Hematopoietic multipotent progenitor cell treated with erythropoietin and hydrocortisone succinate and interleukin-3 and kit ligand, for 6 days (in vitro differentiated cells): ENCODE measurements at regions not wholly inside any gene's neighbourhood (a gene's known extent, or its start where the extent isn't known, plus 50 kb on each side); places are given as distances from the start of the nearest gene placed in this dataset.
A peak's percentile ranks its signal among the peaks of the same experiment; 100 is the strongest.

Experiments
- DNase-seq: peaks from one replicate; pipeline ENCODE4 v3.0.0-alpha.2; 2015

- DNase-seq: no peak
Measured at GRCh38 chr1:22246755-22247480, 104.0 kb upstream of the WNT4 start.

DNA sequence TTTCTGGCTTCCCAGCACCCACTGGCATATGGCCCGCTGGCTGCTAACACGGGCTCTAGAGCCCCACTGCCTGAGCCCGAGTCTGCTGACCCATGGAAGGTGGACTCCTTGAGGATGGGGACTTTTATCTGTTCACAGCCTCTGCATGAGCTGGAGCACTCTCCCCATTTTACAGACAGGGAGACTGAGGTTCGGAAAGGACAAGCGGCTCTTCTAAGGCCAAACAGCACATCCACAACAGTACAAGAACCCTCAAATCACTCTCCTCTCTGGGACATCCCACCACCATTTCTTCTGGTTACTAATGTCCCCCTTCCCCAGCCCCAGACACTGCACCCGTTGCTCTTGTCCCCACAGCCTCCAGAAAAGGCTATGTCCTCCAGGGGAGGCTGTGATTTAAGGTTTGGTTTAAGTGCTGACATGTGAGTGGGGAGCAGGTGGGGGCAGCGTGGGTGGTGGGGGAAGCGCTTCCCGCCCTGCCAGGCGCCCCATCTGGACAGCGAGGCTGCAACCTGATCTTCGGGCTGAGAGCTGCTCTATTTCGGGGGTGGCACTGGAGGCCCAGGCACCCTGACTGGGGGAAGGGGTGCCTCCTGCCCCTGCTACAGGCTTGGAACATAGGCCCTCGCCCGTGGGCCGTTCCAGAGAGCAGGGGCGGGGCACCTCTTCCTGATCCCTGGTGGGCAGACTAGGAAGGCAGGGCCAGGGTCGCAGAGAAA lies 104.8 kb upstream of the WNT4 start:
- no peak for DNase-seq

DNA sequence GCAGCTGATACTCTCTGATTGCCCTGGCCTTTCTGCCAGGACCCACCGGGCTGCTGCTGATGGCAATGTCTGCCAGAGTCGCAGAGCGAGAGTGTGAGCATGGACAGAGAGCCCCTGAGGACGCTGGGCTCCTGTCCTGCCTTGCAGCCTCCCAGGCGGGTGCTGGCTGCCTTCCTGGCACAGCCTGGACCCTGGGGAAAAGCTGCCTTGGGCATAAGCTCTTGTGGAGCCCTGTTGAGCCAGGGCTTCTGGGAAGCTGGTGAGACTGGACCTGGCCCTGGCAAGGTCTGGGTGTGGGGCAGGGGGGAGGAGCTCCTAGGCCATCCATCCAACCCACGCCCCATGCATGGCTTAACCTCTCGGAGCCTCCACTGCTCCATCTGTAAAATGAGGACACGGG lies 105.8 kb upstream of the WNT4 start:
- no peak for DNase-seq

DNA sequence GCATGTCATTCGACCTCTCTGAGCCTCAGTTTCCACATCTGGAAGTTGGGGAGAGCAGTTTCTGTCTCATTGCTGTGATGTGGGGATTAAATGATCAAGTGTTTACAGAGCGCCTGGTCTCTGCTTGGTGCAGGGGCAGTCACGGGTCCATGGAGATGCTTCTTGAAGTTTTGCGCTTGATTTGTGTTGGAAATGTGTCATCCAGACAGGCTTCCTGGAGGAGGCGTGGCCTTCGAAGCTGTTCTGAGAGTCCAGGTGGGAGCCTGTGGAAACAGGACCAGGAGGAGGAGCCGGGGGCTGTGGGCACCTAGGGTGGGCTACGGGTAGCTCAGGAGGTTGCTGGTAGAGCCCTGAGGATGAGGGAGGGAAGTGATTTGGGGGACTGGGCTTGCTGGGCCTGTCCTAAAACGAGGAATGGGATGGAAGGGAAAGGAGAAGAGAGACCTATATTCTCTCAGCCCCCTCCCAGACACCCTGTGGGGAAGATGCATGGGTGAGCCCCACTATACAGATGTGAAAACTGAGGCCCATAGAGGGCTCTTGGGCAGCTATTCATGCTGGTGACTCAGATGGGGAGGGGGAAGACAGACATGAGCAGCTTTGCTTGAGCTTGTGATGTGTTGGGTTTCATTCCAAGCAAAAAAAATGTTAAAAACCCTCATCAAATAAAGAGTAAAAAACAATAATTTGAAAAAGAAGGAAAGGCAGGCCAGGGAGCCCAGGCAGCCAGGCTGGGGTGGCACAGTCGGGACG lies 107.2 kb upstream of the WNT4 start:
- no peak for DNase-seq

- no peak for DNase-seq
Measured at GRCh38 chr1:22250724-22251123, 107.8 kb upstream of the WNT4 start.

GRCh38 chr1:22252251-22252650 lies 109.4 kb upstream of the WNT4 start:
- no peak for DNase-seq

DNA sequence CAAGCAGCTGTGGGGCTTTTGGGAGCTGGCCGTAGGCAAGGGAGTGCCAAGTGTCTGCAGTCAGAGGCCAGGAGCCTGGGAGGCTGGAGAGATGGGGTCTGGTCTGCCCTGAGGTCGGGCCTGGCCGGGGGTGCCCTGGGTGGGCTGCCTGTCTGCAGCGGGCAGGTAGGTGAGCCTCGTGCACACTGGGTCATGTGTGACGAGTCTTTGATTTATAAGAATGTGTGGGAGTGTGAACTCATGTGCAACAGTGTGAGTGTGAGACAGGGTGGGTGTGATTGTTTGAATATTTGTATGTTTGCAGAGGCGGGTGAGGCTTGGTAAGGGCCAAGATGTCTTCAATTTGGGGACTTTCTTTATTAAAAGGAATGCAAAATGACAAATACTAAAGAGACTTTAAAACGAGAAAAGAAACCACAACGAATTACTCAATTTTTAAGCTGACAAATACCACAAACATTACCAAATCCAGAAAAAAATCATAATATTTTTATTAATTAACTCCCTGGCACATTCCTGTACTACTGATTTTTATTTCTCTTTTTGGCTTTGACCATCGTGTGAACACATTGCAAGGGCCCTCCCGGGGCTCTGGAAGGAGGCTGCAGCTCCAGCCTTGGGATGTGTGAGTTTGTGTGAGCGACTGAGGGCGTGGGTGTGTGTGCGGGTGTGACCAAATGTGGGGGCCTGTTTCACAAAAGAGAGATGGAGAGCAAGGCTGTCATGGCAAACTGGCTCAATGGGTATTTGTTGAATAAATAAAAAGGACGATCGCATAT lies 110.3 kb upstream of the WNT4 start:
- DNase-seq: no peak

- no peak for DNase-seq
Measured at GRCh38 chr1:22254756-22255155, 111.9 kb upstream of the WNT4 start.

- no peak for DNase-seq
Measured at GRCh38 chr1:22255341-22256212, 112.7 kb upstream of the WNT4 start.

GRCh38 chr1:22256213-22256512 lies 113.3 kb upstream of the WNT4 start:
- DNase-seq: no peak

GRCh38 chr1:22257290-22258275 lies 114.7 kb upstream of the WNT4 start:
- DNase-seq: no peak

DNA sequence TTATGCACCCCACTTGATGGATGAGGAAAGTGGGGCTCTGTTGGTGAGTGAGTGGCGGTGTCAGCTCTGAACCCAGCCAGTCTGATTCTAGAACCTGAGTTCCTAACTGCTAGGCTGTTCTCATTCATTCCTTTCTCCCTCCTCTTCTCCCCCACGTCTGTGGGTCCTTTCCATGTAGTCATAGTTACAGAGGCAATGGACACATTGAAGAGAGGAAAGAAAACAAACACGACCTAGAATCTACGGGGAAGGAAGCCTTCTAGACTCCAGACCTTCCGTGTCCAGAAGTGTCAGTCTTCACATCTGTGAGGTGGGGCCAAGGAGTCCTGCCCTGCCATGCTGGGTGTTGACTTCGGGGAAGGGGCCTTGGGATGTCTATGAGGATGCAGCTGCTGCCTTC lies 115.8 kb upstream of the WNT4 start:
- DNase-seq: no peak

GRCh38 chr1:22259551-22260282 lies 116.8 kb upstream of the WNT4 start:
- no peak for DNase-seq

DNA sequence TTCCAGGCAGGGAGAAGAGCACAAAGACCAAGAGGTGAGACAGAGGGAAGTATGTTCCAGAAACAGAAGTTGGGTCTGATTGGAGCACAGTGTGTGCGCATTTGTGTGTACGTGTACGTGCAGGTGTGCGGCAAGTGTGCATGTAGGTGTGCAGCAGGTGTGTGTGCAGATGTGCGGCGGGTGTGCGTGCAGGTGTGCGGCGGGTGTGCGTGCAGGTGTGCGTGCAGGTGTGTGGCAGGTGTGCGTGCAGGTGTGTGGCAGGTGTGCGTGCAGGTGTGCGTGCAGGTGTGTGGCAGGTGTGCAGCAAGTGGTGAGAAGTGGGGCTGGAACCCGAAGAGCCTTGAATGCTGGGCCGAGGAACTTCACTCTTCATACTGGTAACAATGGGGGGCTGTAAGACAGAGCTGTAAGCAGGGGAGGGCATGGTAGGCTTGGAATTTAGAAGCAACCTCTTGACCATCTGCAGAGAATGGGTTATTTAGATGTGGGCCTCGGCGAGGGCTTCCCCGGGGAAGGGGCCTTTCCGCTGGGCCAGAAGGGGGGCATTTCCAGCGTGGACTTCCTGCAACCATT lies 118.0 kb upstream of the WNT4 start:
- DNase-seq: no peak

DNA sequence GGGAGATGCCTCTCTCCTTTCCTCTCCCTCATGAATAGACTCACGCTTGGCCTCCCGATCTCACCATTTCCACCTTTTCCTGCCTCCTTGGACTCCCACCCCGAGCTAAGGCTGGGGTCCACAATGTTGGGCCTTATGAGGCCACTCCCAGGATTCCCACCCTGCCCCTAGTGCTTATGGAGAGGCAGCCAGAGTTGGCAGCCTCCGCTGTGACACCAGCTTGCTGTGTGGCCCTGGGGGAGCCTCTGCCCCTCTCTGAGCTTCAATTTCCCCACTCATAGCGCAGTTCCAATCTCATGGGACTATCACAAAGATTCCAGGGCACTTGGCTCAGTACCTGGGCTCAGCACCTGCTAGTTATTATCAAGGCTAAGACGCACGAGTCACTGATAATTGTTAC lies 118.7 kb upstream of the WNT4 start:
- DNase-seq: no peak

DNA sequence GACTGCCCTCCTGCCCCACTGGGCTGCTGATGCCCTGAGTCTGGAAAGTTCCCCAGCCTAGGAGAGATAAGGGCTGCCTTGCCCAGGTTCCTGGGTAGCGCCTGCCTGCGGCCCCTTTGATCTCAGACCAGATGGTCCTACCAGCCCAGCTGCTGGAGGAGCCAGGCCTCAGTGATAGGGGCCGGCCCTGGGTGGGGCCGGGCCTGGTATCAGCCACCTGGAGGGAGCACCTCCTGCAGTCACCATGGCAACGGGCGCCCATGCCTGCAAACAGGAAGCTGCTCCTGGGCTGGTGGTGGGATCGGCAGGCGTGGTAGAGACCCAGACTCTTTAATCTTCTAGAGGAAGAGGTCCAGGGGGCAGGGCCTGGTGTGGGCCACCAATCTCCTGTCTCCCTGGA lies 119.7 kb upstream of the WNT4 start:
- peak; percentile 7 for DNase-seq

GRCh38 chr1:22263359-22263758 lies 120.5 kb upstream of the WNT4 start:
- no peak for DNase-seq

DNA sequence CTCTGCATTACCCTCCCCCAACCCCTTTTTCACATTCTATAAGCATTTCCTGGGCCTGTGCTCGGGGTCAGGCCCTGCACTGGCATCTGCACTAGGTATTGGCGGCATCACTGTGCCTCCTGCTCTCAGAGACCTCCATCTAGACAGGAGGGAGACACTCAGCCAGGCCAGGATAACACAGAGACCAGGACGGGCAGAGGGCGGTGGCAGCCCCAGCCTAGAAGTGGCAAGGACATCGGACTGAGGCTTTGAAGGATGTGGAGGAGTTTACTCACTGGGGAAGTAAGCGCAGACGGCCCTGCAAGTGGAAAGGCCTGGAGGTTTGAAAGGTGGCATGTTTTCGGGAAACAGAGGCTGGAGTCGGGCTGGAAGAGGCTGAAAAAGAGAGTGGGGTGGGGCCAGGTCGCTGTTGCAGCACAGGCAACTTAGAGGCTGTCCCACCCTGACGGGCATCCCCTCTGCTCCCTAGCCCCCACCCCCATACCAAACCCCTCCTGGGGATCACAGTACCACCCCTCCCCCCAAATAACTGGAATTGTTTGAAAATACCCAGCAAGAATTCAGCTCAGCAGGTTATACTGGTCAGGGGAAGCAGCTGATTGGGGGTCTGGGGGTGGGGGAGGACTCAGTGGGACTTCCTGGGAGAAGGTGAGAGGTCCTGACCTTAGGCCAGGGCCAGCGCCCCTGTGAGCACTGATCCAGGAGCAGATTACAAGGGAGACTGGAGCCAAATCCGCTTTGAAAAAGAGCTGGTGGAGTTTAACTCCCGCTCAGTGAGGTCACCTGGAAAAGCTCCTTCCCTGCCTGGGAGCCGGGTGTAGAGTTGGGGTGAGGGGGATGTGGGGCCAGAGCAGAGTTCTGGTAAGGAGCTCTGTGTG lies 121.8 kb upstream of the WNT4 start:
- DNase-seq: no peak

- DNase-seq: no peak
Measured at GRCh38 chr1:22266141-22266540, 123.2 kb upstream of the WNT4 start.
